ENCODE measurements at regions not wholly inside any gene's neighbourhood (a gene's known extent, or its start where the extent isn't known, plus 50 kb on each side); places are given as distances from the start of the nearest gene placed in this dataset.
A peak's percentile ranks its signal among the peaks of the same experiment; 100 is the strongest.
"Not testable (repeated sequence)": the region's sequence is repeated elsewhere in the genome, so short reads cannot be mapped to it uniquely, and the experiment has no call there.

DNA sequence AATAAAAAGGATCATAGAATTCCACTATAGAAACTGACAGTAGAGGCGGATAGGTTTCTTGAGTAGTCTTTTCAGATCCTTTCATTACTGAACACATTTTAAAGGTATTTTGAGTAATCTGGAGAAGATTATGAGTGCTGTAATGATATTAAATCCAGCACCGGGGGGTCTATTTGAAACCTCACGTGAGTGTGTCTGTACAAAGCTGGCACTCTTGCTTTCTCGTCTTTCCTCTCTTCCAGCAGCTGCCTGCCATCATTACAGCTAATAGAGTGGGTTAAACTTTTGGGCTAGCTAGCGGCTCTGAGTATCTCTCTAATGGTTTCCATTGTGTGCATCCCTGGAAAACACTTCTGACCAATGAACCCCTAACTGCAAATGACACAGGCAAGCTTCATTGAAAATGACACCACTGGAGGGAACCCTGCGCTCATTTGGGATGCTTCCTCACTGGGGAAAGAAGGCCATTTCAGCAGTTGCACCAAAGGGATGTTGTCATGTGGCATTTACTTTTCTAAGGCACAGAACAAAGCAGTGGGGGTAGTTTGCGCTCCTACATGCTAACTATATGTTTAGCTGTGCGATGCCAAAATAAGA is 101.0 kb downstream of the HRH4 start:
- DNase-seq (ENCODE audit: low spot score): no peak

DNA sequence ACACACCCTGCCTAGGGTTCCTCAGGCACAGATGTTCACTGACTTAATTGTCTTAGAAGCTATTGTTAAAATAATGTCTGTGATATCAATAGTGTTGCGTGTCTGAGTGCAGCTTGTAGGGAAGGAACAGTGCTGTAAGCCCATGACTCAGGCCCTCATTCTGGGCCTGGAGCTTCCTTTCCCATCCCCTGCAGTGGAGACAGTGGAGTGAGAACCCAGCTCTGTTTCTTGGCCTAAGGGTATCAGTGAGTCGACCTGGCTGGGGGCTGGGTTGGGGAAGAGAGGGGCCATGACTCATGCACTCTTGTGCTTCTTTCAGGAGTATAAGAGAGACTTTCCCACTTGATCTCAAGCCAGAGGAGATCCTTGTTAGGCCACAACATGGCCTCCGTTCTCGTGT is 106.8 kb downstream of the HRH4 start:
- DNase-seq (ENCODE audit: low spot score): peak; percentile 73

DNA sequence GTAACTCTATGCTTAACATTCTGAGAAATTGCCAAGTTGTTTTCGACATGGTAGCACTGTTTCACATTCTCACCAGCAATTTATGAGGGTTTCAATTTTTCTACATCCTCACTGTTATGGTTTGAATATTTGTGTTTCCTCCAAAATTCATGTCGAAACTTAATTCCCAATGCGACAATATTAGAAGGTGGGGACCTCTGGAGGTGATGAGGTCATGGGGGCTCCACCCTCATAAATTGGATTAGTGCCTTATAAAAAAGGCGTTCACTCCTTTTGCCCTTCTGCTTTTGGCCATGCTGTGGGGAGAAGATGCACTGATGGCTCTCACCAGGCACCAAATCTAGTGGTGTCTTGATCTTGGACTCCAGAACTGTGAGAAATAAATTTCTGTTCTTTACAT is 110.3 kb downstream of the HRH4 start:
- peak; percentile 37 for DNase-seq (ENCODE audit: low spot score)

DNA sequence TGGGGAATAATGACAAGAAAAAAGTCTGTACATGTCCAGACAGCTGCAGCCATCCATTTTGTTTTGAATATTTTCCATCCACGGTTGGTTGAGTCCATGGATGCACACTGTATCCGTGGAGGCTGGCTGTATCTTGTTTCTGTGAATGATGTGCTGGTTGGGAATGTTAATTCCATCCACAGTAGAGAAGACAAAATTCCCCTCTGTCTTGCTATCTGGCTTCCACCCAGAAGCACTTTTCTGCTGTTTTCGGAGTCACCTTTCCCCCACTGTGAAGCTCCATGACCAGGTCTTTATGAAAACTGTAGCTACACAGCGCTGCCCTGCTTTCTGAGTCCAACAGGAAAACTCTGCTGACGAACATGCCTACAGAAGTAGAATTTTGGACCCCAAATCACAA is 122.3 kb downstream of the HRH4 start:
- no peak for DNase-seq (ENCODE audit: low spot score)

DNA sequence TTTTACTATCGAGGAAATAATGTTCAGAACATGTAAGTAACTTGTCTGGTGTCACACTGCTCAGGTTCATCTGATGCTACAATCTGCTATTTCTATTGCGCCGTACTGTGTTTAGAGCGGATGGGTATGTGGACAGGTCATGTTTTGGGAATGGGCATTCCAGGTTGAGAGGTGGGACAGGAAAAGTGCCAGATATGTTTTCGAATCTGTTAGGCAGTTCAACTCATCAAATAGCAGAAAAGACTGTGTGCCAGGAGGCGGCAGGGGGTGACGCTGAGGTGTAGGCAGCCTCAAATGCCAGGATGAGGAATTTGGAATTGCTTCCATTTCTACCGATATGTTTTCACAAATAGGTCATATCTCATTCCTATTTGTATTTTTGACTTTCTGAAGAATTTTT is 123.8 kb downstream of the HRH4 start:
- no peak for DNase-seq (ENCODE audit: low spot score)

DNA sequence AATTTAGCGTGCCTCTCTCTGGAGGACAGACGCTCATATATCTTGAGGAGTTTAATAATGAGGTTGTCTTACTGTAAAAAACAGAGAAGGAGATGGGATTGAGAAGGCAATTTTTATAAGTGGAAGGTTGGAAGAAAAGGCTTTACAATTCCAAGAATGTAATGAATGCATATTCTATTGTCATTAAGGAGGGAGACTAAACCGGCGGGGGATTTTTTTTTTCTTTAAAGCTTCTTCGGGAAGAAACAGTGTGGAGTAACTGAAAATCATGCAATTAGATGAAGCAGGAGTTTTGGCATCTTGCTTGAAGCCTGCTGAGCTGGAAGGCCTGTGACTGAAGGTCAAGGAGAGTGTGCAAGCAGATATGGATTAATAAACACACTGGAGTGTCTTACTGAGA is 124.4 kb downstream of the HRH4 start:
- no peak for DNase-seq (ENCODE audit: low spot score)

DNA sequence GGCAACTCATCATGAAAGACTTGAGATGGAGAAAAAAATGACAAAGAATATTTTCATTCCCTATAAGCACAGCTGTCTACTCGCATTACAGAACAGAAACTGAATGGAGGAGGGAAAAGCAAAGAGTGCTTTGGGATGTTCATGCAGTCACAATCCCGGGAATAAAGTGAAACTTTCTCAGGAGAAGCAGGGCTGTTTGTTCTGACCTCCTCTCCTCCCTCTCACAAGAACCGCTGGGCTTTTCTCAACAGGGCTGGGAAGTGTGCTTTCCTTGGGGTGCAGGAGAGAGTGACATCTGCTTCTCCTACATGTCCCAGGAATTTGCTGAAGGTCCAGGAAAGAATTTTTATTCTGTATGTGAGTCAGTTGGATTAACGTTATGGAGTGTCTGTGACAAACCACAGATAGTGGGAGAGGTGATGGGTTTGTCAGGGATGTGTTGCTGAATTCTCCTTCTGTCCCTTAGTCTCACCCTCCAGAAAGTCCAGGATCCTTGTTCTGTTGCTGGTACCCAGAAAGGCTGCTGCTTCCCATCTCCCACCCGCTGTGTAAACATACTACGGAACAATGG is 125.6 kb downstream of the HRH4 start:
- DNase-seq (ENCODE audit: low spot score): peak; percentile 19

DNA sequence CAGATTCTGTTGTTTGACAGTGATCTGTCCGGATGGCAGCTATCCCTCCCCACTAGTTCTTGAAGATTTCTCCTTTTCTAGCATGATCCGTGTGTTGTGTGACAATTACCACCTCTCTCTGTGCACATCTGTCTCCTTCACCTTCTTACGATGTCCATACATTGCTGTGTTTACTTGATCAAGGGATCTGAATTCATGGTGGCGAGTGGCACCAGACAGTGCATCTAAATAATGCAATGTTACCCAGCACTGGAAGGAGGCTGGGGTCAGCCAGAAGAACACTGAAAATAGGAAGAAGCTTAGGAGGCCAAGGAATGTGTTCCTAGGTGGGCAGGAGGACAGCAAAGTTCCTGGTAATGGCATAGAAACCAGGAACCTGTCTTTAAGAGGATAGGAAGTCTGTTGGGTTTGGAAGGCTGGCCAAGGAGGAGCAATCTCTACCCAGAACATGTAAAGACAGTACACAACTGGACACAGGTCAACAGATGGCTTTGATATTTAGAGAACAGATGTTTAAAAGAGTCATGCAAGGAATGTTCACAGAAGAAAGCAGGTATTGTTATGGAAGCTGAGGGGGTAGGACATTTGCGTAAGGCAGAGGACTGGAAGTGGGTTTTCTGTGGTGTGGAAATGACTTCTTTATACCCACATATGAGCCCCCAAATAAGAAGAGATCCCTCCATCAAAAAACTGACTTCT is 126.4 kb downstream of the HRH4 start:
- no peak for DNase-seq (ENCODE audit: low spot score)

DNA sequence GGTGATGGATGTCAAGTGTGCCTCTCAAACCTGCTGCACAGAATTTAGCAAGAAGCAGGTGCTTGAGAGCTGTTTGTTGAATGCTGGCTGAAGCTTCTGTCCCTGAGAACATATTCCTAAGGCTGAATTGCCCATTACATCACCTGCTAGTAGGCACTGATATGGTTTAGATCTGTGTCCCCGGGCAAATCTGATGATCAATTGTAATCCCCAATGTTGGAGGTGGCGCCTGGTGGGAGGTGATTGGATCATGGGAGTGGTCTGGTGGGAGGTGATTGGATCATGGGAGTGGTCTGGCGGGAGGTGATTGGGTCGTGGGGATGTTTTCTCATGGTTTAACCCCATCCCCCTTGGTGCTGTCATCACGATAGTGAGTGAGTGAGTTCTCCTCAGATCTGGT is 128.0 kb downstream of the HRH4 start:
- no peak for DNase-seq (ENCODE audit: low spot score)

DNA sequence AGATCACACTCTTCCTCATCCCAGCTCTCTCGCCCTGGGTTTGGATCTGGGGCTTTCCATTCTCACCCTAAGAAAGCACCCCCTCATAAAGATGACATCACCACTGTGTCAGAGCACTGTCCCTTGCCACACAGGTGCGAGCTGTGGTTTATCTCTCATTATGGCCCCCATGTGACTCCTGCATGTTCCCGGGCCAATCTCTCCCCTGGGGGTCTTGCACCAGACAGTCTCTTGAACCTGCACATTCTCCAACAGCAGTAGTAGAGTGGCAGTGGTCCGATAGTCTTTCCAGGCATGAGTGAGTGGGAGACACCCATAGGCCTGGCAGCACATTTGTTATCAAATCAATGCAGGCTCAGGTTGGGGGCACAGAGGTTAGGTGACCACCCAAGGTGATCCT is 130.5 kb downstream of the HRH4 start:
- no peak for DNase-seq (ENCODE audit: low spot score)

DNA sequence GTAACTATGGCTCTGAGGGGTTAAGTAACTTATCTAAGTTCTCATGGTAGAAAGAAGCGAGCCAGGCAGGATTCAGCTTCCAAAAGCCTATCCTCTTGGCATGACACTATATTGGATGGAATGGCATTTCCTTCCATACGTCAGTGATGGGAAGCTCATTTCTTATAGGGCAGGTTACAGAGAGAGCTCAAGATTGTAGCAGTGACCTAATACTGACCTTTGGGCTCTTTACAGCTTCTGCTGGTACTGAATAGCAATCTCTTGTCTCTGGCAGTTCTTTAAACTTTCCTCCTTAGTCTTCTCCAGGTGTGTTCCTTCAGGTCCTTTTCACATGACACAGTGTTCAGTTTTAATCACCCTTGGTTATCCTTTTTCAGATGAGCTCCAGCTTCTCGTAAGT is 133.0 kb downstream of the HRH4 start:
- no peak for DNase-seq (ENCODE audit: low spot score)

DNA sequence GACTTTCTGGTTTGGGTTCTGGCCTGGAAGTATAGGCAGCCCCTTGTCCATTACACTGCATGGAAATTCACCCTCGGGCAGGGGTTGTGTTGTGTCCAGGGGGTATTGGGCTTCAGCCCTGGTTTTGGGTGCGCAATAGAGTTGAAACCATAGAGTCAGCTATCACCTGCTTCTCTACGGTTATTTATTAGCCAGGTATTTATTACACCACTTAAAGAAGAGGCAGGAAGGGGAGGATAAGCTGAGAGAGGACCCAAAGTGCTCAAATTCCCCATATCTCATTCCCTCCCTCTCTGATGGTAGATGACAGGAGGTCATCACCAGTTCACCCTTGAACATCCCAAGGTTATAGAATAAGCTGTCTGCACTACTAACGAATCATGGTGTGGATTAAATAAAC is 133.4 kb downstream of the HRH4 start:
- no peak for DNase-seq (ENCODE audit: low spot score)

DNA sequence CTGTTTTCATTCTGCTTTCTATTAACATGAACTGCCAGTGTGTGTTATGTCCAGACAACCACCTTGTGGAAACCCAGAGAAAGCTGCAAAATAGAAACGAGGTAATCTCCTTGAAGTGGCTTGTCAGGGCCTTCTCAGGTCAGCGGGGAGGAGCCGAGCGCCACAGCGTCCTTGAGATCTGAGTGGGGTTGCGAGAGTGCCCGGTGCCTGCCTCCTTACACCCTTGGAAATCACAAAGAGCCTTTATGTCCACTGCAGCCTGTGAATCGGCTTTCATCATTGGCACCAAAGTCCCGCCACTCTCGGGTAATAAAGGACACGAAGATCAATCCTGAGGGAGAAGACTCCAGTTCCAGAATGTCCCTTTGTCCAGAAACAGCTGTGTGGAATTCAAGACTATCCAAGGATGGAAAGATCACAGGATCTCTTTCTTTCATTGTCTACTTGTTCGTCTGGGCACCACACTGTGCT is 135.2 kb downstream of the HRH4 start:
- no peak for DNase-seq (ENCODE audit: low spot score)

DNA sequence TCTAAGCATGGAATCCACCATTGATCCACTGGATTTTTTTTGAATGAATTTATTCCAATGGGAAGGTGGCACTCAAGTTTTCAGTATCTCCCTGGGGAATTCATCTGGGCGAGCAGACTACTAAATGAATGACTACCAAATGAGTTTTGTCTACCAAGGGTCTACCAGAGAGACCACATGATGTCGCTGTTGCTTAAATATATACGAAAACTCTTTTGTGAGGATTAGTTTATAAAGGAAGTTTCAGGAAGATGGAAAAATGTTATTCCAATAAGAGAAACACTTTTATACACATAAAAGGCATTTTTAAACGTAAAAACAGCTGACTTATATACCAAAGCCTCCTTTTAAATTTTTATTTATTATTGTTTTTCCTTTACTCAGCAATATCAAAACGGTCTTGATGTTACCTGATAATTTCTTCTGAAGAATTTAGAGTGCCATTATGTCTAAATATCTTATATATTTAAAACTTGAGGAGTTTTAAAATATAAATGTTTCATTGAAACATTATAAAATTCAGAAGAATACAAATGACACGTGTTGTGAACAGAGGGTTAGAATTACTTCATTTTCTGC is 139.7 kb downstream of the HRH4 start:
- peak; percentile 70 for DNase-seq (ENCODE audit: low spot score)

DNA sequence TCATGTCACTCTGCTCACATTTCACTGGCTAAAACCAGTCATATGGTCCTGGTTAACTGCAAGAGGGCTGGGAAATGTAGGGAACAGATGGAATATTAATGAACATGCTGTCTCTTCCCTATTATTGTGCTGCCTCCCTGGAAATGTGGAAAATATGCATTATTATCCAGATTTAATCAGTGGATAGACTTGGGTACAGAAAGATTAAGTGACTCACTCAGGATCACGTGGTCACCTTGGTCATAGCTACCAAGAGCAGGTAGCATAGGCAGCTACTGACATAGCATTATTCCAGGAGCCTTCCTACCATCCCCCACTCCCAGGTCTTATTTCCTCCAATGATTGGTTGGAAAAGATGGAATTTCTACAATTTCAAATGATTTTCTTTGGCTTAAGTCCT is 141.1 kb downstream of the HRH4 start:
- DNase-seq (ENCODE audit: low spot score): no peak

DNA sequence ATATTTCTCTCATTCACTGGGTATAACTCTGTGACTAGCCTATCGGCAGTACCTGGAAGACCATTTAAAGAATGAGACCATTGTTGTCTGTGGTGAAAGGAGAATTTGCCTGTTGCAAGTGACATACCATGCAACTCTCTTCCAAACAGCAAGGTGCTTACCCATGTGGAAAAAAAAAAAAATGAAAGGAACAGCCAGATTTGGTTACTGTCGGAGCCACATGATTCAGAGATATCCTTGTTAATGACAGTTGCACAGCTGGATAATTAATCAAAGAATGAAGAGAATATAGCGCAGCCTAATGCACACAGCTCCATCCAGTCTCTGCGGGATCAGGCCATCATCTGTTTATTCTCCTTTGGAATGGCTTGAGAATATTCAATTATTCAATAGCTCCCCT is 141.8 kb downstream of the HRH4 start:
- DNase-seq (ENCODE audit: low spot score): no peak

DNA sequence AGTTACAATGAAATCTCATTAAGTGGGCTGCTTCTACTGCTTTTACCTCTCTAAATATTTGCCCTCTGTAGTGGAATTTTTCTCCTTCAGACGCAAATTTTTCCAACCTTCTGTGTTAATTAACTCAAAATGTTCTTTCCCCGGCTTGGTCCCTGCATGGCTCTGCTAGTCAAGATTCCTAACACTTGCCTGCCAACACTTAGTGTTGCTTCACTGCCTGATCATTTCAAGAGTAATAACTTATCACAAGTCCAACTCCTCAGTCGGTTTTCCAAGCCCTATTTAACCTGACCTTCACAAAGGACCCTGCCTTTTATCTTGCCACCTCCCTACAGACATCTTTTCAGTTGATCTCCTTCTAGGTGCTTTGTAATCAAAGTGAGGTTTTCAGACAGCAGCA is 142.7 kb downstream of the HRH4 start:
- DNase-seq (ENCODE audit: low spot score): peak; percentile 45

DNA sequence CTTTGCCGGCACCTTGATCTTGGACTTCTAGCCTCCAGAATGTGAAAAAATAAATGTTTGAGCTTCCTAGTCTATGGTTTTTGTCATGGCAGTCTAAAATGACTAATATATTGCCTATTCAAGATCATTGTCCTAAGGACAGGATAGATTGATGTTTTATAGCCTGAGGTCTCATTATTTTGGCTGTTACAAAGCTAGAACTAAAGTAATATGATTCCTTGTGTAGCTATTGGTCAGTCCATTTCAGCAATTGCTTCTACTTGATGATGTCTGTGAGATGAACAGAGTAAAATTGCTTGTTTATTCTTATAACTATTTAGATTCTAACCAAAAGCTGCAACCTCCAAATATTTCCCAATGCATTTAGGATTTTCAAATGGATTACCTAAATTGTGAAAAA is 145.0 kb downstream of the HRH4 start:
- DNase-seq (ENCODE audit: low spot score): peak; percentile 25

DNA sequence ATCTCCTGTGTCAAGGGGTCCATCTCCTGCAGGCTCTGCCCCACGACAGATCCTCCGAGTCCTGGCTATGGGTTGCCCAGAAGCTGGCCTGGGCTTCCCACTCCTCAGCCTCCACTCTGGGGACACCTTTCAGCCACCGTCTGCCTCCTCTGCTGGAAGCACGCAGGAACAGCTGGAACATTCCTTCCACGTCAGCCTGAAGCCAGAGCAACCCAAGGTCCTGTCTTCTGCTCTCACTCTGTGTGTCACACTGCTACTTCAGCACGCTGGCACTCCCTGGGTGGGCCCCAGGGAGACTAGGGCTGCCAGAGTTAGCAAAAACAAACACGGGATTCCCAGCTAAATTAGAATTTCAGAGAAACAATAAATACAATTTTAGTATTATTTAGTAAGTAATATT is 148.8 kb downstream of the HRH4 start:
- peak; percentile 67 for DNase-seq (ENCODE audit: low spot score)

DNA sequence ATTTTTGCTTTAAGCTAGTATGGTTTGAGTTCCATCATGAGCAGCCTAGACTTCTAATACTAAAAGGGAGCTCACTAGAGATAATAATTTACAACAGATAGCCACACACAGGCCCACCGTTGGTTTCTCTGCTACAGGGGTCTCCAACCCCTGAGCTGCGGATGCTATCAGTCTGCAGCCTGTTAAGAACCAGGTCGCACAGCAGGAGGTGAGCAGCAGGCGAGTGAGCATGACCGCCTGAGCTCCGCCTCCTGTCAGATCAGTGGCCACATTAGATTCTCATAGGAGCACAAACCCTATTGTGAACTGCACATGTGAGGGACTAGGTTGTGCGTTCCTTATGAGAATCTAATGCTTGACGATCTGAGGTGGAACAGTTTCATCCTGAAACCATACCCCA is 150.6 kb downstream of the HRH4 start:
- no peak for DNase-seq (ENCODE audit: low spot score)

DNA sequence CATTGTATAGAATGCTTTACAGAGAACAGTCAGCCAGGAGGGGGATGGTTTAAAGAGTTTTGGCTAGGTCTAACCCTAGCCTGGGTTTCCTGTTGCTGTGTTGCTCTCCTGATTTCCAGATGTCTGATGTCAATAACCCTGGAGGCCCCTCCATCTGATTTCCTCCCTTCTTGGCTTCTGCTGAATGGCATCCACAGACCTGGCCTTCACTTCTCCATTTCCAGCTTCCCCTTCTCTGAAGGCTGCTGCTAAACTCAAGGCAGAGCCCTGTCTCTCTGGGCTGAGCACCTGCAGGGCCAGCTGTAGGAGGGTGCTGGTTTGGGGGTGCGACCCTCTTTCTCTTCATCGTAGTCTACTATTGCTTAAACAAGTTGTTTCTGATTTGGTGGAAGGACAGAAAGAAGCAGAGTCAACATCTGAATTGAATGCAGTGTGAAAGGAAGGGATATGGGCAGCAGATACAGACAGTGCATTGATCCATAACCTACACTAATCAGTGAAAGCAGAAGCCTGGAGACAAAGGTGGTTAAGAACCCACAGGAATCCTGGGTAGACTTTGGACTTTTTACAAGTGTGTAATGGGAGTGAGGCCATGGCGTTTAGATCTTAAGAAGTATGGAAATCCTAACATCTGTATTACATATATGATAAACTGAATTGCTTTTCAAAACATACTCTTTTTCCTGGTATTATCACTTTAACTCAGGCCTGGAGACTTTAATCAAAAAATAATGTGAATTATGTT is 153.6 kb downstream of the HRH4 start:
- DNase-seq (ENCODE audit: low spot score): no peak

DNA sequence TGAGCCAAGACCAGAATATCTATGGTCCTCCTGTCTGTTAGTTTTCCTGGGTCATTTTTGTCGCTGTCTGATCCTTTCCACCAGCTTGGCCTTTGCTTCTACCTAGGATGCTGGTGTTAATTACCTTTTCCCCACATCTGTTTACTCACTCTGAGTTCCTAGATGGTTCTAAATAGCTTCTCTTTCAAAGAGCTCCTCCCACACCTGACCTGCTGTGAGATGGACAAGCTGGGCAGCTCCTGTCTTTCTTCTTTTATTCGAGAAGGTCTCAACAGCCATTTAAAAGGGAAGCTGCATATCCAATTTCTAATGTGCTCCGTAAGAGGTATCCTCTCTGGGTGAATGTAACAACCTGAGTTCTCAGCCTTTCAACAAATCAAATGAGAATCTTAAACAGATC is 156.2 kb downstream of the HRH4 start:
- DNase-seq (ENCODE audit: low spot score): no peak

DNA sequence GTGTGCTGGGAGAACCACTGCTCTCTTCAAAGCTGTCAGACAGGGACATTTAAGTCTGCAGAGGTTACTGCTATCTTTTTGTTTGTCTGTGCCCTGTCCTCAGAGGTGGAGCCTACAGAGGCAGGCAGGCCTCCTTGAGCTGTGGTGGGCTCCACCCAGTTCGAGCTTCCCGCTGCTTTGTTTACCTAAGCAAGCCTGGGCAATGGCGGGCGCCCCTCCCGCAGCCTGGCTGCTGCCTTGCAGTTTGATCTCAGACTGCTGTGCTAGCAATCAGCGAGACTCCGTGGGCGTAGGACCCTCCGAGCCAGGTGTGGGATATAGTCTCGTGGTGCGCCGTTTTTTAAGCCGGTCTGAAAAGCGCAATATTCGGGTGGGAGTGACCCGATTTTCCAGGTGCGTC is 164.0 kb downstream of the HRH4 start:
- DNase-seq (ENCODE audit: low spot score): not testable (repeated sequence)
